OCI-LY7 (cell line): ENCODE measurements at regions not wholly inside any gene's neighbourhood (a gene's known extent, or its start where the extent isn't known, plus 50 kb on each side); places are given as distances from the start of the nearest gene placed in this dataset.

Source experiments
- EZH2phosphoT487 ChIP-seq: fragments of 200-600 bp; sonication (generic); IDR thresholded peaks from 2 replicates; pipeline ENCODE4 v1.6.1; 2018; ENCODE audit warnings: low read depth, borderline replicate concordance, mild to moderate bottlenecking, mixed run types, antibody characterized with exemption, low read length, moderate library complexity, mixed read lengths
- TF ChIP-seq, protein P1 (sequence below): fragments of 200-600 bp; sonication (generic); conservative IDR thresholded peaks from 2 replicates; pipeline ENCODE4 v1.5.1; 2014; ENCODE audit warnings: mild to moderate bottlenecking, antibody characterized with exemption, low read length, moderate library complexity, mixed read lengths

- TF ChIP-seq, protein P1, sequence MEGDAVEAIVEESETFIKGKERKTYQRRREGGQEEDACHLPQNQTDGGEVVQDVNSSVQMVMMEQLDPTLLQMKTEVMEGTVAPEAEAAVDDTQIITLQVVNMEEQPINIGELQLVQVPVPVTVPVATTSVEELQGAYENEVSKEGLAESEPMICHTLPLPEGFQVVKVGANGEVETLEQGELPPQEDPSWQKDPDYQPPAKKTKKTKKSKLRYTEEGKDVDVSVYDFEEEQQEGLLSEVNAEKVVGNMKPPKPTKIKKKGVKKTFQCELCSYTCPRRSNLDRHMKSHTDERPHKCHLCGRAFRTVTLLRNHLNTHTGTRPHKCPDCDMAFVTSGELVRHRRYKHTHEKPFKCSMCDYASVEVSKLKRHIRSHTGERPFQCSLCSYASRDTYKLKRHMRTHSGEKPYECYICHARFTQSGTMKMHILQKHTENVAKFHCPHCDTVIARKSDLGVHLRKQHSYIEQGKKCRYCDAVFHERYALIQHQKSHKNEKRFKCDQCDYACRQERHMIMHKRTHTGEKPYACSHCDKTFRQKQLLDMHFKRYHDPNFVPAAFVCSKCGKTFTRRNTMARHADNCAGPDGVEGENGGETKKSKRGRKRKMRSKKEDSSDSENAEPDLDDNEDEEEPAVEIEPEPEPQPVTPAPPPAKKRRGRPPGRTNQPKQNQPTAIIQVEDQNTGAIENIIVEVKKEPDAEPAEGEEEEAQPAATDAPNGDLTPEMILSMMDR, result no peak
- TF ChIP-seq EZH2phosphoT487, result no peak
Observed at GRCh38 chr2:183438541-183438940, 314.3 kb downstream of the NUP35 start.
